HT-29 (cell line): ENCODE measurements at regions not wholly inside any gene's neighbourhood (a gene's known extent, or its start where the extent isn't known, plus 50 kb on each side); places are given as distances from the start of the nearest gene placed in this dataset.

Experiments
- DNase-seq: peaks from one replicate; pipeline ENCODE4 v3.0.0-alpha.2; 2015; ENCODE audit warnings: low spot score

GRCh38 chr3:17802950-17803349 lies 60.5 kb upstream of the TBC1D5 start:
- no peak for DNase-seq

DNA sequence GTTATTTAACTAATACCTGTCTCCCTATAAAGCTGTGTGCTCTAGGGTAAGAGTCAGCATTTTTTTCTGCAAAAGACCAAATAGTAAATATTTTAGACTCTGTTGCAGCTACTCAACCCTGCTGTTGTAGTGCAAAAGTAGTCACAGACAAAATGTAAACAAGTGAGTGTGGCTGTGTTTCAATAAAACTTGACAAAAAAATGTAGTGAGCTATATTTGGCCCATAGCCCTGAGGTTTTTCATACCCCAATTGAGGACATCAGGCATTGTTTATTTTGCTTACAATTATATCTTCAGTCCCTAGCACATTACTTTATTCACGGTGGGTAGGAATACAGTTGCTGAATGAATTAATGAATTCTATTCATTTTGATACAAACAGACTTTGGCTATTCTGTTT lies 58.7 kb upstream of the TBC1D5 start:
- no peak for DNase-seq

DNA sequence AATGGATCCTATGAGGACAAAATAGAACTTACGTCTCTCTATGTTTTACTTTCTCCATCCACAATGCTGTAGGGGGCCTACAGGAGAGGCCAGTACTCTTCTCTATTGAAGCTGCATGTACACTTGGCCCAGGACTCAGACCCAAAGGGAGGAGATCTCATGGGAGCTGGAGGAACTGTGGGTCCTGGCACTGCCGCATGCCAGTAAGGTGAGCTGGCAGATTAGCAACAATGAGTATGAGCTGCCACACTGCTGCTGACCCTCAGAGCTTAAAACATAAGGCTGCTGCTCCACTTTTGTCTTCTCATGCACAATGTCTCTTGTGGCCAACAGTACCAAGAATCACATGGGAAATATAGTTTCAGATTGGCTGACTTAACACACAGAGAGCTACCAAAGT lies 57.8 kb upstream of the TBC1D5 start:
- no peak for DNase-seq

DNA sequence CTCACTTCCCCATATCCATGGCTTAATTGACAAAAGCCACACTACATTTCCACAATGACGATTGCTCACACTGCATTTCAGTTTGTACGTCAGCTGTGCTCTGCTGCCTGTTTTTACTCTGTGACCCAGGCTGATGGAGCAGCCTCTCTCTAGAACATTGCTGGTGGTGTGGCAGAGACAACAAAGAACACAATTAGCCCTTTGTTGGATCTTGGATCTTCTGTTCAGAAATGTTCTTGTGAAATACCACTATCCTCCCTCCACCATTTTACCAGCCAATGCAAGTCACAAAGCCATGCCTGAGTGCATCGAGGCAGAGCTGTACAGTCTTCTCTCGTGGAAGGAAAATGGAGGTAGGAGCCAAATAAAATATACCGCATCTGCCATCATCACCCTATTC lies 56.9 kb upstream of the TBC1D5 start:
- no peak for DNase-seq

- DNase-seq, result no peak
Observed at GRCh38 chr3:17798000-17798399, 55.6 kb upstream of the TBC1D5 start.

DNA sequence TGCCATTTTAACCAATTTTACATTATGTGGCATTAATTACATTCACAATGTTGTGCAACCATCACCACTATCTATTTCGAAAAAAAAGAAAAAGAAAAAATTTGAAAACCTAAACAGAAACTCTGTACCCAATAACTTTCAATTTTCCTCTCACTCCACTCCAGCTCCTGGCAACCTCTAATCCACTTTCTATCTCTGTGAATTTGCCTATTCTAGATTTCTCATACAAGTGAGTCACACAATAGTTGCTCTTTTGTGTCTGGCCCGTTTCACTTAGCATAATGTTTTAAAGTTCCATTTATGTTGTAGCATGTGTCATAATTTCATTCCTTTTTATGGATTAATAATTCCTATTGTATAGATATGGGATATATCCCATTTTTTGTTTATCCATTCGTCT lies 53.3 kb upstream of the TBC1D5 start:
- DNase-seq, result no peak

DNA sequence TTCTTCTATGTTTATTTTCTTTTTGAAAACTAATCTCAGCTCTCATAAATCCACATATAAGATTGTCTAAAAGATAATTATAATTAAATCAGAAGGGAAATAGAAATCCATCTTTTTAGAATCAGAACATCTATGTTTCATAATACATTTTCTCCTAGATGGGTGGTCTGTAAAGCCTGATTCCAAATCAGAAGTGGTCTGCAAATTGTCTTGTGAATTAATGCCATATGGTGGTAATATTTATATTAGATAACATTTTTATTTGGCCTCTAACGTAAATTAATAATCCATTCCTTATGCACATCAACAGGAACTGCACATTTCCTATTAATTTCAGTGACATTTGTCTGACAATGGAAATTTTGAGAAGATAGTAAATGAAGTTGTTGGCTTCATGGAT lies 52.8 kb upstream of the TBC1D5 start:
- no peak for DNase-seq

GRCh38 chr3:17793542-17794195 lies 51.2 kb upstream of the TBC1D5 start:
- DNase-seq, result no peak
